ENCODE measurements at regions not wholly inside any gene's neighbourhood (a gene's known extent, or its start where the extent isn't known, plus 50 kb on each side); places are given as distances from the start of the nearest gene placed in this dataset.
"Not testable (repeated sequence)": the region's sequence is repeated elsewhere in the genome, so short reads cannot be mapped to it uniquely, and the experiment has no call there.

DNA sequence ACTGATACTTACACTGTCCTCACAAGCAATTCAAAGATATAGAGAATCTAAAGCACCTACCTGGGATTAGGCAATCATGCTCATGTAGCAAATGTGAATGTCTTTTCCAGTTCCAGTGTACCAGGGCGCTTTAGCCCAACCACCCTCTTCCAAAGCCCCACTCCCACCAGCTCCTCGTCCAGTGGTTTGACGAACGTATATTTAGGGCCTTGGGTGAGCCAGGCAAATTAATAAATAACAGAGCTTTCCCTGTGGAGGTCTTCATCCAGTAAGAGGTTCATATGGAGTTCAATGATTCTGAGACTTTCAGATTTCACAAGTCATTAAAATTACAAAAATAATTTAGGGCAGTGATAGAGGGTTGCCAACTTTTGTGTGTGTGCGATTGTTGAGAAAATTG lies 162.3 kb upstream of the C2CD4B start:
- no peak for DNase-seq (ENCODE audit: low spot score)
- TF ChIP-seq EZH2phosphoT487 (IDR thresholded peaks at IDR 0.05; ENCODE audit: low read depth, severe bottlenecking, unreplicated experiment), result no peak
- TF ChIP-seq, protein P1, sequence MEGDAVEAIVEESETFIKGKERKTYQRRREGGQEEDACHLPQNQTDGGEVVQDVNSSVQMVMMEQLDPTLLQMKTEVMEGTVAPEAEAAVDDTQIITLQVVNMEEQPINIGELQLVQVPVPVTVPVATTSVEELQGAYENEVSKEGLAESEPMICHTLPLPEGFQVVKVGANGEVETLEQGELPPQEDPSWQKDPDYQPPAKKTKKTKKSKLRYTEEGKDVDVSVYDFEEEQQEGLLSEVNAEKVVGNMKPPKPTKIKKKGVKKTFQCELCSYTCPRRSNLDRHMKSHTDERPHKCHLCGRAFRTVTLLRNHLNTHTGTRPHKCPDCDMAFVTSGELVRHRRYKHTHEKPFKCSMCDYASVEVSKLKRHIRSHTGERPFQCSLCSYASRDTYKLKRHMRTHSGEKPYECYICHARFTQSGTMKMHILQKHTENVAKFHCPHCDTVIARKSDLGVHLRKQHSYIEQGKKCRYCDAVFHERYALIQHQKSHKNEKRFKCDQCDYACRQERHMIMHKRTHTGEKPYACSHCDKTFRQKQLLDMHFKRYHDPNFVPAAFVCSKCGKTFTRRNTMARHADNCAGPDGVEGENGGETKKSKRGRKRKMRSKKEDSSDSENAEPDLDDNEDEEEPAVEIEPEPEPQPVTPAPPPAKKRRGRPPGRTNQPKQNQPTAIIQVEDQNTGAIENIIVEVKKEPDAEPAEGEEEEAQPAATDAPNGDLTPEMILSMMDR (IDR thresholded peaks at IDR 0.05; ENCODE audit: poor library complexity), result no peak
- no peak for TF ChIP-seq EZH2 (IDR thresholded peaks at IDR 0.05; ENCODE audit: borderline replicate concordance)
- H3K4me1 ChIP-seq (ENCODE audit: insufficient read depth), result no peaks in the 10 kb centered on the region
- H3K4me3 ChIP-seq, result no peak overlapping the region
- no peaks in the 10 kb centered on the region for H3K79me2 ChIP-seq
- no peaks in the 10 kb centered on the region for H3K27me3 ChIP-seq
- no peak overlapping the region for H3K4me2 ChIP-seq
- no peaks in the 10 kb centered on the region for H3K9me3 ChIP-seq (ENCODE audit: low read depth)
- H2AFZ ChIP-seq, result no peak overlapping the region
- no peaks in the 10 kb centered on the region for H3K36me3 ChIP-seq (replicated peaks; ENCODE audit: insufficient read depth, low read depth)
- H3K27ac ChIP-seq, result no peak overlapping the region
- no peaks in the 10 kb centered on the region for H4K20me1 ChIP-seq (ENCODE audit: insufficient read depth, poor library complexity, severe bottlenecking)
- H3K9me2 ChIP-seq (replicated peaks; ENCODE audit: insufficient read depth), result no peaks in the 10 kb centered on the region
- 83% methylated on average over 5 of the region's 5 CpGs for WGBS (ENCODE audit: low lambda C conversion rate, missing lambda C conversion rate)

DNA sequence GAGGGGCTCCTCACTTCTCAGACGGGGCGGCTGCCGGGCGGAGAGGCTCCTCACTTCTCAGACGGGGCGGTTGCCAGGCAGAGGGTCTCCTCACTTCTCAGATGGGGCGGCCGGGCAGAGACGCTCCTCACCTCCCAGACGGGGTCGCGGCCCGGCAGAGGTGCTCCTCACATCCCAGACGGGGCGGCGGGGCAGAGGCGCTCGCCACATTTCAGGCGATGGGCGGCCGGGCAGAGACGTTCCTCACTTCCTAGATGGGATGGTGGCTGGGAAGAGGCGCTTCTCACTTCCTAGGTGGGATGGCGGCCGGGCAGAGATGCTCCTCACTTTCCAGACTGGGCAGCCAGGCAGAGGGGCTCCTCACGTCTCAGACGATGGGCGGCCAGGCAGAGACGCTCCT lies 167.4 kb upstream of the C2CD4B start:
- H3K36me3 ChIP-seq (replicated peaks; ENCODE audit: insufficient read depth, low read depth); H2AFZ ChIP-seq; H3K9me2 ChIP-seq (replicated peaks; ENCODE audit: insufficient read depth); H3K27ac ChIP-seq; H3K27me3 ChIP-seq; H3K4me3 ChIP-seq; H3K79me2 ChIP-seq; H3K4me1 ChIP-seq (ENCODE audit: insufficient read depth); H3K4me2 ChIP-seq; H3K9me3 ChIP-seq (ENCODE audit: low read depth); DNase-seq (ENCODE audit: low spot score); H4K20me1 ChIP-seq (ENCODE audit: insufficient read depth, poor library complexity, severe bottlenecking): not testable (repeated sequence)
- WGBS (ENCODE audit: low lambda C conversion rate, missing lambda C conversion rate), result 90% methylated on average over 7 of the region's 29 CpGs

DNA sequence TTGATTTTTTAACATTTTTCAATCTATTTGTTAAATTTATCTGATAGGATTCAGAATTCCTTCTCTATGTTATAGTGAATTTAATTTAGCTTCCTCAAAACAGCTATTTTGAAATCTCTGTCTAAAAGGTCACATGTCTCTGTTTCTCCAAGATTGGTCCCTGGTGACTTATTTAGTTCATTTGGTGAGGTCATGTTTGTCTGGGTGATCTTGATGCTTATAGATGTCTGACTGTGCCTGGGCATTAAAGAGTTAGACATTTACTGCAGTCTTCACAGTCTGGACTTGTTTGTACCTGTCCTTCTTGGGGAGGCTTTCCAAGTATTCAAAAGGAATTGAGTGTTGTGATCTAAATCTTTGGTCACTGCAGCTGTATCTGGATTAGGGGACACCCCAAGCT lies 169.5 kb upstream of the C2CD4B start:
- H3K27me3 ChIP-seq, result no peaks in the 10 kb centered on the region
- H4K20me1 ChIP-seq (ENCODE audit: insufficient read depth, poor library complexity, severe bottlenecking), result no peaks in the 10 kb centered on the region
- H3K4me1 ChIP-seq (ENCODE audit: insufficient read depth), result no peaks in the 10 kb centered on the region
- DNase-seq (ENCODE audit: low spot score), result no peak
- no peaks in the 10 kb centered on the region for H3K9me3 ChIP-seq (ENCODE audit: low read depth)
- TF ChIP-seq, protein P1 (IDR thresholded peaks at IDR 0.05; ENCODE audit: poor library complexity), result no peak
- TF ChIP-seq EZH2phosphoT487 (IDR thresholded peaks at IDR 0.05; ENCODE audit: low read depth, severe bottlenecking, unreplicated experiment), result no peak
- H3K79me2 ChIP-seq, result no peaks in the 10 kb centered on the region
- no peak overlapping the region for H2AFZ ChIP-seq
- H3K4me2 ChIP-seq, result no peak overlapping the region
- H3K9me2 ChIP-seq (replicated peaks; ENCODE audit: insufficient read depth), result no peaks in the 10 kb centered on the region
- no peak overlapping the region for H3K27ac ChIP-seq
- no peak overlapping the region for H3K4me3 ChIP-seq
- no peaks in the 10 kb centered on the region for H3K36me3 ChIP-seq (replicated peaks; ENCODE audit: insufficient read depth, low read depth)

DNA sequence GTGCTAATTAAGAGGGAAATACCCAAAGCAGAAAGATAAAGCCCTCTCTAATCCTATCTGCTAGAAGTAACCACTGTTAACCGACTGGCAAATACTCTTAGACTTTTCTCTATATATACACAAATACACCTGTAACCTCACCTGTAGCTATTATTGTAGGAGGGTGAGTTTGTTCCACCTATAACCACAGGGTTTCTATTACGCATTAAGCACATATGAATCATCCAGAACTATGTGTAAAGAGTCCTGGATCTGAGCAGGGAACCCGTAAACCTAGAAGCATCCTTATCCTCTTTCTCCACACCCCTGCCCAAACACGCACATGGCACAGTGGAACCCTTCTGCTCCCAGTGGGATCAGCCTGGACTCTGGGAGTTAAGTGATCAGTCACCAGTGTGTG lies 172.8 kb upstream of the C2CD4B start:
- TF ChIP-seq EZH2 (IDR thresholded peaks at IDR 0.05; ENCODE audit: borderline replicate concordance) (no peak), EZH2phosphoT487 (IDR thresholded peaks at IDR 0.05; ENCODE audit: low read depth, severe bottlenecking, unreplicated experiment) (no peak)
- TF ChIP-seq, protein P1 (IDR thresholded peaks at IDR 0.05; ENCODE audit: poor library complexity), result no peak
- Histone ChIP-seq H3K9me3 (ENCODE audit: low read depth) (no peaks in the 10 kb centered on the region), H4K20me1 (ENCODE audit: insufficient read depth, poor library complexity, severe bottlenecking) (no peaks in the 10 kb centered on the region), H3K4me1 (ENCODE audit: insufficient read depth) (no peaks in the 10 kb centered on the region), H3K4me3 (no peak overlapping the region), H3K79me2 (no peaks in the 10 kb centered on the region), H3K4me2 (no peak overlapping the region), H2AFZ (no peak overlapping the region), H3K27ac (no peak overlapping the region), H3K27me3 (no peaks in the 10 kb centered on the region), H3K36me3 (replicated peaks; ENCODE audit: insufficient read depth, low read depth) (no peaks in the 10 kb centered on the region), H3K9me2 (replicated peaks; ENCODE audit: insufficient read depth) (no peaks in the 10 kb centered on the region)
- DNase-seq (ENCODE audit: low spot score), result no peak
- WGBS (ENCODE audit: low lambda C conversion rate, missing lambda C conversion rate), result 80% methylated on average over 4 of the region's 4 CpGs
